GM19238 (cell line): ENCODE measurements at regions not wholly inside any gene's neighbourhood (a gene's known extent, or its start where the extent isn't known, plus 50 kb on each side); places are given as distances from the start of the nearest gene placed in this dataset.

Source experiments
- DNase-seq: peaks from one replicate; pipeline ENCODE4 v3.0.0; 2011; ENCODE audit warnings: low spot score; ENCODE audit not compliant: insufficient read length

DNA sequence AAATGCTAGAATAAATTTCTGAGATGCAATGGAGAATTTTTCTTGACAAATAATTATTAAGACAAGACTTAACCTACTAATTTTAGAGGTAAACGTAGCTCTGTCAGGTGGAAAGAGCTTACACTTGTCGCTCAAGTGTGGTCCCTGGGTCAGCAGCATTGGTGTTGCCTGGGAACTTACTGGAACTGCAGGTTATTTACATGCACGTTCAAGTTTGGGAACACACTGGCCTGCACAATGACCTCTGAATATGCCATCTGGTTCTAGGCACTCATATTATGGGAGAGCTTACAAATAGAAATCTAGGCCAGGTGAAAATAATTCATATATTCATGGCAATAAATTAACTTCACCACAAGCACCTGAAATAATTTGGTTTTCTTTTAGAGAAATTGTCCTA is 88.5 kb upstream of the BCL9 start:
- DNase-seq, result no peak

DNA sequence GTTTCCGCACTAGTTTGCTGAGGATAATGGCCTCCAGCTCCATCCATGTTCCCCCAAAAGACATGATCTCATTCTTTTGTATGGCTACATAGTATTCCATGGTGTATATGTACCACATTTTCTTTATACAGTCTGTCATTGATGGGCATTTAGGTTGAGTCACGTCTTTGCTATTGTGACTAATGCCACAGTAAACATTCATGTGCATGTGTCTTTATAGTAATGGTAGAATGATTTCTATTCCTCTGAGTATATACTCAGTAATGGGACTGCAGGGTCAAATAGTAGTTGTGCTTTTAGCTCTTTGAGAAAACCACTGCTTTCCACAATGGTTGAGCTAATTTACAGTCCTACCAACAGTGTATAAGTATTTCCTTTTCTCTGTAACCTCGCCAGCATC is 78.3 kb upstream of the BCL9 start:
- DNase-seq, result no peak

DNA sequence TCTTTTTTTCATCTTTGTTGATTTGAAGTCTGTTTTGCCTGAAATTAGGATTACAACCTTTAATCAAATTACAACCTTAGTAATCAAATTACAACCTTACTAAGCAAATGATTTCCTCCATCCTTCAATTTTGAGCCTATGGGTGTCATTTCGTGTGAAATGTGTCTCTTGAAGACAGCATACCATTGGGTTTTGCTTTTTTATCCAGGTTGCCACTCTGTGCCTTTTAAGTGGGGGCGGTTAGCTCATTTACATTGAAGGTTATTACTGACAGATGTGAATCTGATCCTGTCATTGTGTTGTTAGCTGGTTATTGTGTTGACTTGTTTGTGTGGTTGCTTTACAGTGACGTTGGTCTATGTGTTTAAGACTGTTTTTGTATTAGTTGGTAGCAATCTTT is 74.8 kb upstream of the BCL9 start:
- no peak for DNase-seq

DNA sequence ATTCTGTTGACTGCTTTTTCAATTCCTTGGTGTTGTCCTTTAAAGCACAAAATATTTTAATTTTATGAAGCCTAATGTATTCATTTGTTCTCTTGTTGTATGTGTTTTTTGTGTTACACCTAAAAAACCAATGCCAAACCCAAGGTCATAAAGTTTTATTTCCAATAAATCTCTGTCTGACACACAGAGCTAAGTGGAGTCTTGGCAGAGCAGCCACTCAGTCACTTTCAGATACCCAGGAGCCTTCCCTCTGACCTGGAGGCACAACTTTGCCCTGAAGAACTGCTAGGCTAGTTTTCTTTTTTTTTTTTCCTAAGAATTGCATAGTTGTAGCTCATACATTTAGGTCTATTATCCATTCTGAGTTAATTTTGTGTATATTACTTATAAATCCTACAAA is 71.2 kb upstream of the BCL9 start:
- no peak for DNase-seq

DNA sequence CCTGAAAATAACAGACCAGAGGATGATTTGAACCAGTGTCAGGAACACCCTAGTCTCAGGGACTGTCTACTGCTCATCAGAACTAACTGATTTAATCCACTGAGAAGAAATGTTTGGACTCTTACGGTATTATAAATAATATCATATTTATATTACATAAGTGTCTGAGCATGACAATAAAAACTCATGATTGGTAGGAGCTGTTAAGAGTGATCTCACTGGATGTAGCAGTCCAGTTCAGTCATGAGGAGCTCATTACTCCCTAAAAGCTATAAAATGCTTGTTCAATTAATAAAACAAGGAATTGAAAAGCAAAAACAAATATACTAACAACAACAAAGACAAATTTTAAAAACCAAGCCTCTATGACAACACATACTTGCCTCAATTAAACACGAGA is 68.8 kb upstream of the BCL9 start:
- no peak for DNase-seq

DNA sequence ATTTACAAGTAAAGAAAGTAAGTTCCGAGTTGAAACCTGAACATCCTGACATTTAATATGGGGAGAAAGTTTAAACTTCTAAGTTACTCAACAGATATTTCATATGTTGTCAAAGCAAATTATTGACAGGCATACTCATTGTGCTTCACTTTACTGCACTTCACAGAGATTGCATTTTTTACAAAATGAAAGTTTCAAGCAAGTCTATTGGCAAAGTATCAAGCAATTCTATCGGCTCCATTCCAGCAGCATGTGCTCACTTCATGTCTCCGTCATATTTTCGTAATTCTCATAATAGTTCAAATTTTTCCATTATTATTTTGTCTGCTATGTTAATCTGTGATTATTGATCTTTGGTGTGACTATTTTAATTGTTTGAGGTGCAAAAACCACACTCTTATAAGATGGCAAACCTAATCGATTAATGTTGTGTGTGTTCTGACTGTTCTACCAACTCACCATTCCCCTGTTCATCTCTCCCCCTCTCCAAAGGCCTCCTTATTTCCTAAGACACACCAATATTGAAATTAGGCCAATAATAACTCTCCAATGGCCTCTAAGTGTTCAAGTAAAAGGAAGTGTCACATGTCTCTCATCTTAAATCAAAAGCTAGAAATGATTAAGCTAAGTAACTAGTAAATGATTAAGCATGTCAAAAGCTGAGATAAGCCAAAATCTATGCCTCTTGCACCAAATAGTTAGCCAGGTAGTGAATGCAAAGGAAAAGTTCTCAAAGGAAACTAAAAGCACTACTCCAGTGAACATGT is 68.2 kb upstream of the BCL9 start:
- no peak for DNase-seq

DNA sequence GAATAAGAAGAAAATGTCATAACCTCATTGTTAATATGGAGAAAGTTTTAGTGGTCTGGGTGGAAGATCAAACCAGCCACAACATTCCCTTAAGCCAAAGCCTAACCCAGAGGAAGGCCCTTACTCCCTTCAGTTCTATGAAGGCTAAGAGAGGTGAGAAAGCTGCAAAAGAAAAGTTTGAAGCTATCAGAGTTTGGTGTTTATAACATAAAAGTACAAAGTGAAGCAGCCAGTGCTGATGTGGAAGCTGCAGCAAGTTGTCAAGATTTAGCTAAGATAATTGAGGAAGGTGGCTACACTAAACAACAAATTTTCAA is 67.6 kb upstream of the BCL9 start:
- DNase-seq, result no peak

DNA sequence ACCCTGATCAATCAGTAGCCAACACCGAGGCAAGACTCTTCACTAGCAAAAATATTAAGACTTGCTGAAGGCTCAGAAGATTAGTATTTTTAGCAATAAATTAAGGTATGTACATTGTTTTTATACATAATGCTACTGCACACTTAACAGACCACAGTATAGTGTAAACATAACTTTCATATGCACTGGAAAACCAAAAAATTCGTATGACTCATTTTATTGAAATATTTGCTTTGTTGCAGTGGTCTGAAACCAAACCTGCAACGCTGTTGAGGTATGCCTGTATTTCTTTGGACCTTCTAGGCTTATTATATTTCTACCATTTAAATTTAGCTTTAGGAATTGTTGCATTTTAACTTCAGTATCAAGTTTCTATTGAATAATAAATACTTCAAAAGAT is 65.8 kb upstream of the BCL9 start:
- DNase-seq, result no peak

DNA sequence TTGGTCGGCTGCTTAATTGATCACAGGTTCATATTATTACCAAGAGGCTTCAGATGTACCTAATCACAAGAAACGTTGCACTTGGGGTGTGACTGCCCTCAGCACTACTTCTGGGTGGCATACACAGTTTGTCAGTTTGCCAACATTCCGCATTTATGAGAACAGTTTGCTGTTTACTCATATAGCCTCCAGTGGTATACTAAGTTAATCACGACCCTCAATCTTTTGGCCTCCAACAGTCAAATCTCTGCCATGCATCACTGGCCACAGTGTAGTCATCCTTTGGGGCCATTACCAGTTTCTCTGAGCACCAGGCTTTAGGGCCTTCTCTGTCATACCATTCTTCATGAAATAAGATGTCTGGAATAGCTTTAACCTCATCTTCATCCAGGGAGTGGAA is 62.8 kb upstream of the BCL9 start:
- no peak for DNase-seq

DNA sequence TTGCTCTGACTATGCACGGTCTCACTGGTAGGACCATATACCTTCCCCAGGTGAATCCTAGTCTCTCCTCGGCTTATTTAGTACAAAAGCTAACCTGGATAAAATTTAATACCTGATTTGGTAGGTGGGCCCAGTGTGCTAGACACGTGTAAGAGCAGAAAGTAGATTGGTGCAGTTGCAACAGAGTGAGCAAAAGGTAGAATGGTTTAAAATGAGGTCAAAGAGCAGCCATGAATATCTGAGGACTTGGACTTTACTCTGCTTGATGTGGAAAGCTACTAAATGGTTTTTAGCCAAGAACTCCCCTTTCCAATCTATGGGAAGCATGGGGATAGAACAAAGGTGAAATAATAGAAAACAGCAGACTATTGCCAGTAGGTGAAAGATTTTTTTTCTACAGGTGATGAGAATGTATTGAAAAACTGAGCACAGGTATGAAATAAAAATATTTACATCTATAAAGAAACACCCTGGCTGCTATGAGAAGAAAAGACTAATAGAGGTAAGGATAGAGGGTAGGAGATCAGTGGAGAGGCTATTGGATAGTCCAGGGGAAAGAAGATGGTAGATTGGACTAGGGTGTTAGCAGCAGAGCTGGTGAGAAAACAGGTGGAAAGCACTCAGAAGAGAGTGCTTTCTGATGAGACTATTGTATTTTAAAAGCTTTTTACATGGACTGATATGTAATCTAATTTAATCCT is 61.3 kb upstream of the BCL9 start:
- DNase-seq, result no peak

DNA sequence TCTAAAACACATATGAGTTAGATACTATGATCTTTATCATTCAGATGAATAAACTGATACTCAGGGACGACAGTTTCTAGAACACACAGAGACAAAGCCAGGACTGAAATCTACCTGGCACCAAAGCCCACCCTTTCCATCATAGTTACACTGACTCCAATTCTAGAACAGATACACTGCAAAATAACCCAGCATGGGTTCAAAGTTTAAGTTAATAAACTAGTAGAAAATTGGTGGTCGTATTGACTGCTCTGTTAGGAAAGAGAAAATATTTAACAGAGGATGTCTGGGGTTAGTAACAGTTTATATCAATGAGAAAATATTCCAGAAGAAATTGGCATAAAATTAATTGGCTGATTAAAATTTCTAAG is 60.8 kb upstream of the BCL9 start:
- no peak for DNase-seq

DNA sequence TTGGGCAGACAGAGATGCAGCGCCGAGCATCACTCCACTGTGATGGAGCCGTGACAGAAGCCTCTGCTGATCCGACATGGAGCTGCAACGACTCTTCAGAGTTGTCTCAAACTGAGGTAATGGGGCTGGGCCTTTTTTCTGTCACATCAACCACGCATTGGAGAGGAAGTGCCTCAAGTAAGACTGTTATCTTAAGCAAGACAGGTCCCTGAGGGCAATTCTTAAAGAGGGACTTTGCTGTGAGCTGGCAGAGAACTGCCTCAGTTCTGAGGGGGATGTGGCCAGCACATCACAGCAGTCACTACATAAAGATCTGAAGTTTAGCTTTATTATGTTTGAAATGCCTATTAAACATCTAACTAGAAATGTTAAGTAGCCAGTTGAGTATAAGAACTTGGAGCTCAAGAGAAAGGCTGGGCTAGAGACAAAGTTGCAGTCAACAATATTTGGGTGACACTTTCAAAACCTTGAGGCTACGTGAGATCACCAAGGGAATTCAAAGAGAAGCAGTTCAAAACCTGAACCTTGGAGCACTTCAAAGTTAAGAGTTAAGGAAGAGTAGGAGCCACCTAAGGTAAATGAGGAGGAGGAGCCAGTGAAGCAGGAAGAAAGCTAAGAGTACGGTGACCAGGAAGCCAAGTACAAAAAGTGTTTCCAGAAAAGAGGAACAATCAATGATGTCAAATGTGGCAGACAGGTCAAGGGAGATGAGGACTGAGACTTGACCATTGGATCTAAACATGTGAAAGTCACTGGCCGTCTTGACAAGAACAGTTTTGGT is 54.2 kb upstream of the BCL9 start:
- no peak for DNase-seq

DNA sequence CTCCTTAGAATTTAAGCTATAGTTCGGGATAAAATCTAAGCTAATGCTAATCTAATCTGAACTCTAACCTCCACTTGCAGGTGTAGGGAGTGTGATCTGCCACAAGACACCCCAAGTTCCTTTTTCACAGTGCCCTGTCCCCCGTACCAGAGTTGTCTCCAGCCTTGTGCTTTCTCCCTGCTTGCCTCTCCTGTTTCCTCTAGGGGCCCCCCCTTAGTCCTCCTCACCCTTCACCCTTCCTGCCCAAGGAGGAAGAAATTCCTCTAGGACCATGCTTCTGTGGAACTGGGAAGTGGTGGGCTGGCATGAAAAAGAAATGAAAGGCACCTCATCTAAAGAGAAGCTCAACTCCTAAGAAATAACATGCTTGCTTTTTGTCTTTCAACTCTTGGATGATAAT is 50.2 kb upstream of the BCL9 start:
- DNase-seq, result no peak
